Astrocyte (in vitro differentiated cells and primary cell): ENCODE measurements at regions not wholly inside any gene's neighbourhood (a gene's known extent, or its start where the extent isn't known, plus 50 kb on each side); places are given as distances from the start of the nearest gene placed in this dataset.

Experiments
- EZH2 ChIP-seq: IDR thresholded peaks from 2 replicates; pipeline ENCODE4 v1.6.1; 2012; ENCODE audit warnings: mild to moderate bottlenecking, low read length, inconsistent platforms; ENCODE audit not compliant: insufficient read depth
- TF ChIP-seq, protein P1 (sequence below): IDR thresholded peaks from 2 replicates; pipeline ENCODE4 v1.5.1; 2011; ENCODE audit warnings: low read depth, mild to moderate bottlenecking, inconsistent platforms, low read length, moderate library complexity; ENCODE audit not compliant: insufficient read depth

DNA sequence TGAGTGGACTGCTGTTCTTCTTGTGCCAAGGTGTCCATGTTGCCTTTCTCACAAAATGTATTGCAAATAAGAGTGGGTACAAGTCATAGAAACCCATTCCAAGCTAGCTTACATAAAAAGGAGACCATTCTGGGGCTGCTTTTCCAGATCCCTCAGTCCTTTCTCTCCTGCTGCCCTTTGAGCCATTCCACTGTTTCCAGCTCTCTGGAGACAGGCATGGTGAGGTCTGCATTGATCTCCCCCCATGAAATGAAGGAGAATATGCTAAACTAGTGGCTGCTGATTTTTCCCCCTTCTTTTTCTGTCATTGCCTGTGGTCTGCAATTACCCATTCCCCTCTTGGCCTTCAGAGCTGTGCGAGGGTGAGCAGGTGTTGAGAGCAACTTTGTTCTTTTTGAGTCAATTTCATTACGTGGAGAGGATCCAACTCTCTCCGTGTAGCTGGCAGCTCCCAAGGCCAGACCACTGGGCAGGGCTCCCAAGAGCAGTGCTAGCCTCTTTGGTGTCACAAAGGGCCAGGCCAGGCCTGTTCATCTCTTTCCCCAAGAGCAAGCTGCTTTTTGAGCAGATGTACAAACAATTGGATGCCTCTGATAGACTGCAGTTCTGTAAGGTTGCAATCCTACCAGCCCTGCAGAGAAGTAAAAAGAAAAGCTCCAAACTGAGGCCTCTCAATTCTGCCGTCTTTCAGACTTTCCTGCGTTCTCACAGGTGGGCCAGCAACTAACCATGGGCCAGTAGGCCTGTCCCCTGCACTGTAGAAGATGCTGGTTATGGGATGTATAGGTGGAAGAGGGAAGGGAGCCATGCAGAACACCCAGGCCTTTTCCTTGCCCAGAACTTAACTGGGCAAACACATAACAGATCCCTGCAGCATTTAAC is 96.1 kb upstream of the ARMC2 start:
- TF ChIP-seq, protein P1, sequence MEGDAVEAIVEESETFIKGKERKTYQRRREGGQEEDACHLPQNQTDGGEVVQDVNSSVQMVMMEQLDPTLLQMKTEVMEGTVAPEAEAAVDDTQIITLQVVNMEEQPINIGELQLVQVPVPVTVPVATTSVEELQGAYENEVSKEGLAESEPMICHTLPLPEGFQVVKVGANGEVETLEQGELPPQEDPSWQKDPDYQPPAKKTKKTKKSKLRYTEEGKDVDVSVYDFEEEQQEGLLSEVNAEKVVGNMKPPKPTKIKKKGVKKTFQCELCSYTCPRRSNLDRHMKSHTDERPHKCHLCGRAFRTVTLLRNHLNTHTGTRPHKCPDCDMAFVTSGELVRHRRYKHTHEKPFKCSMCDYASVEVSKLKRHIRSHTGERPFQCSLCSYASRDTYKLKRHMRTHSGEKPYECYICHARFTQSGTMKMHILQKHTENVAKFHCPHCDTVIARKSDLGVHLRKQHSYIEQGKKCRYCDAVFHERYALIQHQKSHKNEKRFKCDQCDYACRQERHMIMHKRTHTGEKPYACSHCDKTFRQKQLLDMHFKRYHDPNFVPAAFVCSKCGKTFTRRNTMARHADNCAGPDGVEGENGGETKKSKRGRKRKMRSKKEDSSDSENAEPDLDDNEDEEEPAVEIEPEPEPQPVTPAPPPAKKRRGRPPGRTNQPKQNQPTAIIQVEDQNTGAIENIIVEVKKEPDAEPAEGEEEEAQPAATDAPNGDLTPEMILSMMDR, result no peak
- TF ChIP-seq EZH2, result no peak
